HepG2 (cell line): ENCODE measurements at regions not wholly inside any gene's neighbourhood (a gene's known extent, or its start where the extent isn't known, plus 50 kb on each side); places are given as distances from the start of the nearest gene placed in this dataset.

Experiments used
- ARNT2 ChIP-seq: sonication (generic); formaldehyde crosslinking; IDR thresholded peaks from 2 replicates; pipeline ENCODE4 v1.8.0; 2022; ENCODE audit warnings: mild to moderate bottlenecking, low read depth, missing genetic modification reagents, moderate library complexity
- ZNF879 ChIP-seq: sonication (generic); formaldehyde crosslinking; IDR thresholded peaks from 2 replicates; pipeline ENCODE4 v1.8.1; 2023; ENCODE audit warnings: missing genetic modification reagents
- TF ChIP-seq, protein P1 (sequence below): sonication (generic); formaldehyde crosslinking; IDR thresholded peaks from 2 replicates; pipeline ENCODE4 v1.4.0; 2020; ENCODE audit warnings: missing genetic modification reagents, borderline replicate concordance
- TF ChIP-seq, protein P2 (sequence below), 2 experiments: sonication (generic) in 1 of 2; formaldehyde crosslinking in 1 of 2; IDR thresholded peaks; 2 replicates each; pipeline versions ENCODE4 v1.4.0 to v1.6.1; 2016 to 2020; ENCODE audit warnings: borderline replicate concordance in 1 of 2, low read depth in 1 of 2, mild to moderate bottlenecking in 1 of 2, missing genetic modification reagents in 1 of 2
- TF ChIP-seq, protein P3 (sequence below), 2 experiments: IDR thresholded peaks; 2 replicates each; pipeline ENCODE4 v1.6.1; 2011 to 2012; ENCODE audit warnings: low read length in 2 of 2, borderline replicate concordance in 1 of 2, low read depth in 1 of 2, mild to moderate bottlenecking in 1 of 2, moderate library complexity in 1 of 2

DNA sequence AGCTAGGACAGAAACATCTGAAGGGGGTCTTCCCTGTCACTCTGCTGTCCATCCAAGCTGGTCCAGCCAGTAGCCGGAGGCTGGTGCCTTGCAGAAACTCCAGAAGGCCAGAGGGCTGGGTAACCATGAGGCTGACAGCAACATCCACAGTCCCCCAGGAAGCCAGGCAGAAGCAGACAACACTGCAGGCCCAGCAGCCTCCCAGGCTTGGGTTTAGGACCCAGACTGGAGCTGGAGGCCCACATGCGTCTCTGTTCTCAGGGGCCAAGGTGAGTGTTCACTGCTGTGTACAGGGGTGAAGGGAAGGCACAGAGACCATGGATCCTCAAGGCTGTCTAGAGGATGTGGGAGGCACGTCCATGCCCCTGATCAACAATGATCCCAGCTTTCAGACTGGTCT is 136.4 kb upstream of the PRMT8 start (continued):
- TF ChIP-seq, protein P1, sequence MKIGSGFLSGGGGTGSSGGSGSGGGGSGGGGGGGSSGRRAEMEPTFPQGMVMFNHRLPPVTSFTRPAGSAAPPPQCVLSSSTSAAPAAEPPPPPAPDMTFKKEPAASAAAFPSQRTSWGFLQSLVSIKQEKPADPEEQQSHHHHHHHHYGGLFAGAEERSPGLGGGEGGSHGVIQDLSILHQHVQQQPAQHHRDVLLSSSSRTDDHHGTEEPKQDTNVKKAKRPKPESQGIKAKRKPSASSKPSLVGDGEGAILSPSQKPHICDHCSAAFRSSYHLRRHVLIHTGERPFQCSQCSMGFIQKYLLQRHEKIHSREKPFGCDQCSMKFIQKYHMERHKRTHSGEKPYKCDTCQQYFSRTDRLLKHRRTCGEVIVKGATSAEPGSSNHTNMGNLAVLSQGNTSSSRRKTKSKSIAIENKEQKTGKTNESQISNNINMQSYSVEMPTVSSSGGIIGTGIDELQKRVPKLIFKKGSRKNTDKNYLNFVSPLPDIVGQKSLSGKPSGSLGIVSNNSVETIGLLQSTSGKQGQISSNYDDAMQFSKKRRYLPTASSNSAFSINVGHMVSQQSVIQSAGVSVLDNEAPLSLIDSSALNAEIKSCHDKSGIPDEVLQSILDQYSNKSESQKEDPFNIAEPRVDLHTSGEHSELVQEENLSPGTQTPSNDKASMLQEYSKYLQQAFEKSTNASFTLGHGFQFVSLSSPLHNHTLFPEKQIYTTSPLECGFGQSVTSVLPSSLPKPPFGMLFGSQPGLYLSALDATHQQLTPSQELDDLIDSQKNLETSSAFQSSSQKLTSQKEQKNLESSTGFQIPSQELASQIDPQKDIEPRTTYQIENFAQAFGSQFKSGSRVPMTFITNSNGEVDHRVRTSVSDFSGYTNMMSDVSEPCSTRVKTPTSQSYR (CRISPR knock-in tag), result no peak
- no peak for TF ChIP-seq ARNT2 (CRISPR knock-in tag)
- TF ChIP-seq, protein P2, sequence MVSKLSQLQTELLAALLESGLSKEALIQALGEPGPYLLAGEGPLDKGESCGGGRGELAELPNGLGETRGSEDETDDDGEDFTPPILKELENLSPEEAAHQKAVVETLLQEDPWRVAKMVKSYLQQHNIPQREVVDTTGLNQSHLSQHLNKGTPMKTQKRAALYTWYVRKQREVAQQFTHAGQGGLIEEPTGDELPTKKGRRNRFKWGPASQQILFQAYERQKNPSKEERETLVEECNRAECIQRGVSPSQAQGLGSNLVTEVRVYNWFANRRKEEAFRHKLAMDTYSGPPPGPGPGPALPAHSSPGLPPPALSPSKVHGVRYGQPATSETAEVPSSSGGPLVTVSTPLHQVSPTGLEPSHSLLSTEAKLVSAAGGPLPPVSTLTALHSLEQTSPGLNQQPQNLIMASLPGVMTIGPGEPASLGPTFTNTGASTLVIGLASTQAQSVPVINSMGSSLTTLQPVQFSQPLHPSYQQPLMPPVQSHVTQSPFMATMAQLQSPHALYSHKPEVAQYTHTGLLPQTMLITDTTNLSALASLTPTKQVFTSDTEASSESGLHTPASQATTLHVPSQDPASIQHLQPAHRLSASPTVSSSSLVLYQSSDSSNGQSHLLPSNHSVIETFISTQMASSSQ (IDR thresholded peaks at IDR 0.05; ENCODE audit: low read depth), result no peak
- TF ChIP-seq, protein P2 (CRISPR knock-in tag; IDR thresholded peaks at IDR 0.05; ENCODE audit: borderline replicate concordance), result no peak
- no peak for TF ChIP-seq ZNF879
- TF ChIP-seq, protein P3, sequence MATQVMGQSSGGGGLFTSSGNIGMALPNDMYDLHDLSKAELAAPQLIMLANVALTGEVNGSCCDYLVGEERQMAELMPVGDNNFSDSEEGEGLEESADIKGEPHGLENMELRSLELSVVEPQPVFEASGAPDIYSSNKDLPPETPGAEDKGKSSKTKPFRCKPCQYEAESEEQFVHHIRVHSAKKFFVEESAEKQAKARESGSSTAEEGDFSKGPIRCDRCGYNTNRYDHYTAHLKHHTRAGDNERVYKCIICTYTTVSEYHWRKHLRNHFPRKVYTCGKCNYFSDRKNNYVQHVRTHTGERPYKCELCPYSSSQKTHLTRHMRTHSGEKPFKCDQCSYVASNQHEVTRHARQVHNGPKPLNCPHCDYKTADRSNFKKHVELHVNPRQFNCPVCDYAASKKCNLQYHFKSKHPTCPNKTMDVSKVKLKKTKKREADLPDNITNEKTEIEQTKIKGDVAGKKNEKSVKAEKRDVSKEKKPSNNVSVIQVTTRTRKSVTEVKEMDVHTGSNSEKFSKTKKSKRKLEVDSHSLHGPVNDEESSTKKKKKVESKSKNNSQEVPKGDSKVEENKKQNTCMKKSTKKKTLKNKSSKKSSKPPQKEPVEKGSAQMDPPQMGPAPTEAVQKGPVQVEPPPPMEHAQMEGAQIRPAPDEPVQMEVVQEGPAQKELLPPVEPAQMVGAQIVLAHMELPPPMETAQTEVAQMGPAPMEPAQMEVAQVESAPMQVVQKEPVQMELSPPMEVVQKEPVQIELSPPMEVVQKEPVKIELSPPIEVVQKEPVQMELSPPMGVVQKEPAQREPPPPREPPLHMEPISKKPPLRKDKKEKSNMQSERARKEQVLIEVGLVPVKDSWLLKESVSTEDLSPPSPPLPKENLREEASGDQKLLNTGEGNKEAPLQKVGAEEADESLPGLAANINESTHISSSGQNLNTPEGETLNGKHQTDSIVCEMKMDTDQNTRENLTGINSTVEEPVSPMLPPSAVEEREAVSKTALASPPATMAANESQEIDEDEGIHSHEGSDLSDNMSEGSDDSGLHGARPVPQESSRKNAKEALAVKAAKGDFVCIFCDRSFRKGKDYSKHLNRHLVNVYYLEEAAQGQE (IDR thresholded peaks at IDR 0.05; ENCODE audit: borderline replicate concordance in 1 of 2, low read depth in 1 of 2, low read length in 2 of 2), result no peak
